ENCODE measurements at regions not wholly inside any gene's neighbourhood (a gene's known extent, or its start where the extent isn't known, plus 50 kb on each side); places are given as distances from the start of the nearest gene placed in this dataset.

DNA sequence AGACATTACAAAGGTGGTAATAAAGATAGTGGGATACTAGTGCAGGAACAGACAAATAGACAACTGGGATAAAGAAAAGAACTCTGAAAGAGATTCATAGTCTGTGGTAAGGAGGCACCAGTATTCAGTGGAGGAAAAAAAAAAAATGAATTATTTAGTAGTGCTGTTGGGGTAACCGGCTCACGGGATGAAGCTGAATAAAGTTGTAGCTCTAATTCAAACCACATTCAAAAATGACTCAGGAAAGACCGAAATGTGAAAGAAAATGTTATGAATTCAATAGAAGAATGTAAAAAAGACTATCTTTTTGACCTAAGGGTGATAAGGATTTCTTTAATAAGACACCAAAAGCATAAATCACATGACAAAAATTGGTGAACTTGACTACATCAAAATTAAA, 83.1 kb upstream of the HABP2 start:
- peaks cover 0 to 2% (median 0%) of the 10 kb centered on the region in 3 donors for H3K27me3 ChIP-seq (ENCODE audit: insufficient read depth in 3 of 3, low read length in 2 of 3)
- intact Hi-C loops (cut with DNase I), result no loop called here
- H3K9me3 ChIP-seq, result no peaks in the 10 kb centered on the region
- no peak overlapping the region for H3K4me3 ChIP-seq
- no peak overlapping the region for H3K27ac ChIP-seq
- H3K4me1 ChIP-seq, result no peaks in the 10 kb centered on the region
- 93 to 95% (median 94%) methylated on average over 3 of the region's 3 CpGs for WGBS, 3 donors
- no peak for ATAC-seq
- TF ChIP-seq, protein P1, sequence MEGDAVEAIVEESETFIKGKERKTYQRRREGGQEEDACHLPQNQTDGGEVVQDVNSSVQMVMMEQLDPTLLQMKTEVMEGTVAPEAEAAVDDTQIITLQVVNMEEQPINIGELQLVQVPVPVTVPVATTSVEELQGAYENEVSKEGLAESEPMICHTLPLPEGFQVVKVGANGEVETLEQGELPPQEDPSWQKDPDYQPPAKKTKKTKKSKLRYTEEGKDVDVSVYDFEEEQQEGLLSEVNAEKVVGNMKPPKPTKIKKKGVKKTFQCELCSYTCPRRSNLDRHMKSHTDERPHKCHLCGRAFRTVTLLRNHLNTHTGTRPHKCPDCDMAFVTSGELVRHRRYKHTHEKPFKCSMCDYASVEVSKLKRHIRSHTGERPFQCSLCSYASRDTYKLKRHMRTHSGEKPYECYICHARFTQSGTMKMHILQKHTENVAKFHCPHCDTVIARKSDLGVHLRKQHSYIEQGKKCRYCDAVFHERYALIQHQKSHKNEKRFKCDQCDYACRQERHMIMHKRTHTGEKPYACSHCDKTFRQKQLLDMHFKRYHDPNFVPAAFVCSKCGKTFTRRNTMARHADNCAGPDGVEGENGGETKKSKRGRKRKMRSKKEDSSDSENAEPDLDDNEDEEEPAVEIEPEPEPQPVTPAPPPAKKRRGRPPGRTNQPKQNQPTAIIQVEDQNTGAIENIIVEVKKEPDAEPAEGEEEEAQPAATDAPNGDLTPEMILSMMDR (IDR thresholded peaks at IDR 0.05), result no peak
- no peaks in the 10 kb centered on the region for H3K36me3 ChIP-seq (ENCODE audit: insufficient read depth in 1 of 2, low read depth in 1 of 2)
- DNase-seq, result no peak

DNA sequence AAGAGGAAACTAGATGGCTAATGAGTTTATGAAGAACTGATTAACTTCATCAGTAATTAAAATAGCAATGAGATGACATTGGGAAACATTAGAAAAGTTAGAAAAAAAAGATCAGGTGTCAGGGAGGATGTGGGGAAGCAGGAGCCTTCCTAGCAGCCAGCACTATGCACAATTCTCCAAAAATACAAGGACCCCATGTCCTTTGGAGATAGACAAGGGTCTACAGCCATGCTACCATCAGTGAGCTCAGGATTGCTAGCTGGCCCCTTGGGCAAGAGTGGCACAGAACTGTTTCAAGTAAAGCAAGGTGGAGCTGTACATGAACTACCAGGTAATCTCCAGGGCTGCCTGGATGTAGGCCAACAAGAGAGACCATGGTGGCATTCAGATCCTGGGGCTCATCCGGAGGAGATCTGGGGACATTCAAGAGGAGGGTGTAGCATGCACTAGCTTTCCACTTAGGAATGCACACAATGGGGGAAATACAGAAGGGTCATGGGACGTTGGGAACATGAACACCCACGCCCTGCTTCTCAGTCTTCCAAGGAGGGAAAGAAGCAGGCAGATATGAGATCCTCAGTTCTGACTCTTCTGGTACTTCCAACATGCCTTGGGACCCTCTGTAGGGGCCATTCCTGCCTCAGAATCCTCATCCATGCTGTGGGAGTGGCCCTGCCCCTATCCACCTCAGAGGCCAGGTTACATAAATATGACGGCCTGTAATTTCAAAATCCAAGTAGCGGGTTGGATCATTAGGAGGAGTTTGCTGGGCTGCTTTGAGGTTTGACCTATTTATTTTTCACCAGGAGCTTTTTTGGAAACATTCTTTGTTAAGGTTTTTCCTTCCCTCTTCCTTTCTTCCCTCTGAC, 82.2 kb upstream of the HABP2 start:
- no peak overlapping the region for H3K4me3 ChIP-seq
- TF ChIP-seq, protein P1 (IDR thresholded peaks at IDR 0.05), result no peak
- intact Hi-C loops (cut with DNase I), result no loop called here
- no peaks in the 10 kb centered on the region for H3K9me3 ChIP-seq
- WGBS, 3 donors, result 87 to 96% (median 91%) methylated on average over 5 of the region's 5 CpGs
- no peak for ATAC-seq
- no peaks in the 10 kb centered on the region for H3K36me3 ChIP-seq (ENCODE audit: insufficient read depth in 1 of 2, low read depth in 1 of 2)
- no peak overlapping the region for H3K27ac ChIP-seq
- H3K4me1 ChIP-seq, result peaks cover 5% of the 10 kb centered on the region
- no peak for DNase-seq
- H3K27me3 ChIP-seq (ENCODE audit: insufficient read depth in 3 of 3, low read length in 2 of 3), result peaks cover 0 to 2% (median 0%) of the 10 kb centered on the region in 3 donors

DNA sequence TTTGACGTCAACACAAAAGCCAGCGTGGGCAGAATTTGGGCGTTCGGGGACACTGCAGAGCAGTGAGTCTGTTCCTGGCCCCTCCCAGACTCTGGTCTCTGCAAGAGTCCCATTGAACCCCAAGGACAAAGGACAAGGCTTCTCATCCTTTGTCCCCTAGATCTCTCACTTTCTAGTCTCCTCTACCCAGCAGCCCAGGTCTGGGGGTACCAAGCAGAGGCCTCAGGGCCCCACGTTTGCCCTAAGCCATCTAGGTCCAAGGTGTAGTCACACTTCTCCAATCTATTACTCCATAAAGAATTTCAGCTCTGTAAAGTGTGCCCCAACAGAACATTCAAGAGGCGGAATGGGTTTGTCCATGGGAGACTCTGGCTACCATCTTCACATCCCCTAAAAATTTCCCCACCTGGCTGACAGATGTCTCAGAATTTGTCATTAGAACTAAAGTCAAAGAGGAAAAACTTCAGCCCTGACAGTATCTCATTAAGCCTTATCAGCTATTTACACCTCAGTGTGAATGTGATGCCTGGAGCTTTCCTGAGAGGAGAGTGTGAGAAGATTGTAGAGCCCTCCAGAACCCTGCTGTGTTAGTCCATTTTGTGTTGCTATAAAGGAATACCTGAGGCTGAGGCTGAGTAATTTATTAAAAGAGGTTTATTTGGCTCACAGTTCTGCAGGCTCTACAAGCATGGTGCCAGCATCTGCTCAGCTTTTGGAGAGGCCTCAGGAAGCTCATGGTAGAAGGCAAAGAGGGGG, 81.4 kb upstream of the HABP2 start:
- intact Hi-C loops (cut with DNase I), result no loop called here
- H3K27ac ChIP-seq, result no peak overlapping the region
- H3K4me1 ChIP-seq, result peaks cover 6% of the 10 kb centered on the region
- H3K9me3 ChIP-seq, result no peaks in the 10 kb centered on the region
- ATAC-seq, result no peak
- TF ChIP-seq, protein P1 (IDR thresholded peaks at IDR 0.05), result no peak
- no peak for DNase-seq
- H3K36me3 ChIP-seq (ENCODE audit: insufficient read depth in 1 of 2, low read depth in 1 of 2), result no peaks in the 10 kb centered on the region
- H3K4me3 ChIP-seq, result no peak overlapping the region
- no peaks in the 10 kb centered on the region for H3K27me3 ChIP-seq (ENCODE audit: insufficient read depth in 3 of 3, low read length in 2 of 3)
- 92 to 97% (median 95%) methylated on average over 6 of the region's 6 CpGs for WGBS, 3 donors

DNA sequence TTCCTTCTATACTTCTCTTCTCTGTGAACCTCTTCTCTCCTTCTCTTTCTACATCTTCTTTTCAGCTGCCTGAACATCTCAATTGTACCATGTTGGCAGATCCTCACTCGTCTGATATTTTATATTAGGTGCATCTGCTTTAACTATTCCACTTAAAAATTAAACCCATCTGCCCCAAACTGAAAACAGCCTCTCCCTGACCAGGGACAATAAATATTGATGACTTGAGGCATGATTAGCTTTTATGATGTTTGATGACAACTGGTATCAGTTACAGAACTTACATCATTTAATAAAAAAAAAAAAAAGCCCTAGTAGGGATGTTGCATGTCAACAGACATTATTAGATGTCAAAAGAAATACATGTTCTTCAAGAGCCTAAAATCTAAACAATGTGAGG, 79.8 kb upstream of the HABP2 start:
- Histone ChIP-seq H3K27ac (no peak overlapping the region), H3K36me3 (ENCODE audit: insufficient read depth in 1 of 2, low read depth in 1 of 2) (no peaks in the 10 kb centered on the region), H3K27me3 (ENCODE audit: insufficient read depth in 3 of 3, low read length in 2 of 3) (no peaks in the 10 kb centered on the region), H3K4me3 (no peak overlapping the region), H3K4me1 (peaks cover 6% of the 10 kb centered on the region), H3K9me3 (no peaks in the 10 kb centered on the region)
- intact Hi-C loops (cut with DNase I), result no loop called here
- TF ChIP-seq, protein P1 (IDR thresholded peaks at IDR 0.05), result no peak
- WGBS, 3 donors, result 62 to 78% (median 69%) methylated on average over 1 of the region's 1 CpG
- ATAC-seq (no peak), DNase-seq (no peak)

All from psoas muscle (tissue), 7 donors.